Calu3 (cell line): ENCODE measurements at regions not wholly inside any gene's neighbourhood (a gene's known extent, or its start where the extent isn't known, plus 50 kb on each side); places are given as distances from the start of the nearest gene placed in this dataset.

Experiments used
- BruUV-seq: library from RNA; stranded (reverse); fragments of 400-500 nt; replicated peaks from 2 replicates; lab custom pipeline; 2021; lab: Mats Ljungman, UMichigan
- CTCF ChIA-PET: fragments of 300-600 bp; sonication (Branson Sonifier 250); formaldehyde crosslinking; loops from one replicate; lab custom pipeline; 2022; ENCODE audit warnings: antibody characterized with exemption; lab: Charles Lee
- DNase-seq: peaks from one replicate; pipeline ENCODE4 v3.0.0; 2022
- H3K27ac Mint-ChIP-seq: one replicate; pipeline ENCODE4 v1.8.0; 2022; ENCODE audit warnings: mixed read lengths; ENCODE audit not compliant: unreplicated experiment
- H3K27me3 Mint-ChIP-seq: one replicate; pipeline ENCODE4 v1.8.0; 2022; ENCODE audit warnings: mixed read lengths; ENCODE audit not compliant: unreplicated experiment
- H3K36me3 Mint-ChIP-seq: one replicate; pipeline ENCODE4 v1.8.0; 2022; ENCODE audit warnings: mild to moderate bottlenecking, moderate library complexity, mixed read lengths; ENCODE audit not compliant: insufficient read depth, unreplicated experiment
- H3K4me1 Mint-ChIP-seq: one replicate; pipeline ENCODE4 v1.8.0; 2022; ENCODE audit warnings: mild to moderate bottlenecking, low read depth, mixed read lengths; ENCODE audit not compliant: unreplicated experiment
- H3K4me3 Mint-ChIP-seq: one replicate; pipeline ENCODE4 v1.8.0; 2022; ENCODE audit warnings: mild to moderate bottlenecking, low read depth, moderate library complexity, mixed read lengths; ENCODE audit not compliant: unreplicated experiment
- H3K9me3 Mint-ChIP-seq: one replicate; pipeline ENCODE4 v1.8.0; 2022; ENCODE audit warnings: low read depth, mixed read lengths; ENCODE audit not compliant: unreplicated experiment
- CTCF ChIP-seq: fragments of 200-600 bp; IDR thresholded peaks from one replicate; pipeline ENCODE4 v1.8.0; 2022; ENCODE audit warnings: antibody characterized with exemption; ENCODE audit not compliant: unreplicated experiment
- intact Hi-C: fragments of 100-400 bp; cut with micrococcal nuclease; formaldehyde crosslinking; loops from one replicate; pipeline ENCODE4 v1.10.0; 2022; ENCODE audit not compliant: unreplicated experiment

GRCh38 chr1:245036102-245036501, 118.7 kb upstream of the KIF26B start:
- no peaks in the 10 kb centered on the region for H3K36me3 Mint-ChIP-seq
- no peak overlapping the region for H3K4me3 Mint-ChIP-seq
- CTCF ChIA-PET: interaction anchor here (0.5 kb wide), 1 partner anchor 65 kb away, joined by 3 read pairs; no protein-coding TSS in a partner anchor
- no peak for TF ChIP-seq CTCF
- H3K9me3 Mint-ChIP-seq: no peaks in the 10 kb centered on the region
- intact Hi-C loops: no loop called here
- H3K27ac Mint-ChIP-seq: no peak overlapping the region
- H3K27me3 Mint-ChIP-seq: no peaks in the 10 kb centered on the region
- BruUV-seq: no TSS peak
- H3K4me1 Mint-ChIP-seq: no peaks in the 10 kb centered on the region
- no peak for DNase-seq

GRCh38 chr1:245031041-245031440, 123.7 kb upstream of the KIF26B start:
- Mint-ChIP-seq H3K4me1 (no peaks in the 10 kb centered on the region), H3K27me3 (no peaks in the 10 kb centered on the region), H3K4me3 (no peak overlapping the region), H3K27ac (no peak overlapping the region), H3K36me3 (peaks cover 4% of the 10 kb centered on the region), H3K9me3 (no peaks in the 10 kb centered on the region)
- no peak for DNase-seq
- CTCF ChIA-PET: no interaction called here
- BruUV-seq: no TSS peak
- no peak for TF ChIP-seq CTCF
- intact Hi-C loops: no loop called here

- CTCF ChIA-PET: no interaction called here
- Mint-ChIP-seq H3K36me3 (peaks cover 4% of the 10 kb centered on the region), H3K4me3 (no peak overlapping the region), H3K27ac (no peak overlapping the region), H3K4me1 (no peaks in the 10 kb centered on the region), H3K27me3 (no peaks in the 10 kb centered on the region), H3K9me3 (no peaks in the 10 kb centered on the region)
- intact Hi-C loops: no loop called here
- BruUV-seq: no TSS peak
- no peak for TF ChIP-seq CTCF
- DNase-seq: no peak
Observed at GRCh38 chr1:245026247-245026646, 128.5 kb upstream of the KIF26B start.

GRCh38 chr1:245025525-245025924, 129.3 kb upstream of the KIF26B start:
- Mint-ChIP-seq H3K9me3 (no peaks in the 10 kb centered on the region), H3K4me1 (no peaks in the 10 kb centered on the region), H3K27me3 (no peaks in the 10 kb centered on the region), H3K27ac (no peak overlapping the region), H3K36me3 (peaks cover 4% of the 10 kb centered on the region), H3K4me3 (no peak overlapping the region)
- DNase-seq: no peak
- BruUV-seq: no TSS peak
- intact Hi-C loops: no loop called here
- CTCF ChIA-PET: no interaction called here
- TF ChIP-seq CTCF: no peak
